ENCODE measurements at regions not wholly inside any gene's neighbourhood (a gene's known extent, or its start where the extent isn't known, plus 50 kb on each side); places are given as distances from the start of the nearest gene placed in this dataset.
"Not testable (repeated sequence)": the region's sequence is repeated elsewhere in the genome, so short reads cannot be mapped to it uniquely, and the experiment has no call there.

DNA sequence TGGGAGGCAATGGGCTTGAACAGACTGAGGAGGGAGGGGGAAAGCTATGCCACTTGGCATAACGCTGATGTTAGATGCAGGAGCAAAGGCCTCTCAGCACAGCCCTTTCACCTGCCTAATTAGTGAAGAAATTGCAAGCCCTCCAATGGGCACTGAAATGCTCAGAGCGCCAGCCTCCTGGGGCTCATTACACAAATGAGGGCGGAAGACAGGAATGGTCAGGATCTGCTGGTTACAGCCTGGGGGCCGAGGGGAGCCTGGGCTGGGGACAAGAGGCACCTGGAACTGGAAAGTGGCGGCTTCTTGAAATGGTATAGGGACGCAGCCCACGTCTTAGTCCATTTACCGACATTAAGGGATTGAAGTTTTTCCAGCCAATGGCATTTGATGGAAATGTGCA is 50.2 kb upstream of the PLET1 start:
- DNase-seq, result no peak

DNA sequence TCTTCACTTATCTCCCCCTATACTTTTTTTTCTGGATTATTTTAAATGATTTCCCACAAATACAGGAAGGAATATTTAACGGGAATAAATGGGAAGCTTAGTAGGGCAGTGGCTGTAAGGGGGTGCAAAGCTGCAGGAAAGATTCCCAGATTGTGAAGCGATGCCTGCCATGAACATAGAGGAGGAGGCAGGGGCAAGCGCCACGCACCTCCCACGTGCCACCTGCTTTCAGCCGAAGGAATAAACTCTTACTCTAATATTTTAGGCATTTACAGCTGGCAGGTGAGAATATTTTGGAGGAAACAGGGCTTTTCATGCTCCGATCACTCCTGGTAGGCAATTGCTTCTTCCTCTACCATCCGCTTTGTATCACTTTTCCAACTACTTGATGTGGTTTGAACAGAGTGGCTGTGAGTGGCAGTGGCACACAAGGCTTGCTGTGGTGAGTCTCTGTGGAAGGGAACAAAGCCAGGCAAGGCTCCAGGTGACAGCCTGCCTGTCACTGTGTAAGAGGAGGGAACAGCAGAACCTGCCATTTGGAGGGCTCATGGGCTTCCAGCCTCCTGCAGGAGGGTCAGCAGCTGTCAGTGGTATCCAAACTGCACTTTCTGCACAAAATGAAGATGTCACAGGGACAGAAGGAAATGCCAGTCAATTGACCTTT is 54.5 kb upstream of the PLET1 start:
- DNase-seq, result no peak

DNA sequence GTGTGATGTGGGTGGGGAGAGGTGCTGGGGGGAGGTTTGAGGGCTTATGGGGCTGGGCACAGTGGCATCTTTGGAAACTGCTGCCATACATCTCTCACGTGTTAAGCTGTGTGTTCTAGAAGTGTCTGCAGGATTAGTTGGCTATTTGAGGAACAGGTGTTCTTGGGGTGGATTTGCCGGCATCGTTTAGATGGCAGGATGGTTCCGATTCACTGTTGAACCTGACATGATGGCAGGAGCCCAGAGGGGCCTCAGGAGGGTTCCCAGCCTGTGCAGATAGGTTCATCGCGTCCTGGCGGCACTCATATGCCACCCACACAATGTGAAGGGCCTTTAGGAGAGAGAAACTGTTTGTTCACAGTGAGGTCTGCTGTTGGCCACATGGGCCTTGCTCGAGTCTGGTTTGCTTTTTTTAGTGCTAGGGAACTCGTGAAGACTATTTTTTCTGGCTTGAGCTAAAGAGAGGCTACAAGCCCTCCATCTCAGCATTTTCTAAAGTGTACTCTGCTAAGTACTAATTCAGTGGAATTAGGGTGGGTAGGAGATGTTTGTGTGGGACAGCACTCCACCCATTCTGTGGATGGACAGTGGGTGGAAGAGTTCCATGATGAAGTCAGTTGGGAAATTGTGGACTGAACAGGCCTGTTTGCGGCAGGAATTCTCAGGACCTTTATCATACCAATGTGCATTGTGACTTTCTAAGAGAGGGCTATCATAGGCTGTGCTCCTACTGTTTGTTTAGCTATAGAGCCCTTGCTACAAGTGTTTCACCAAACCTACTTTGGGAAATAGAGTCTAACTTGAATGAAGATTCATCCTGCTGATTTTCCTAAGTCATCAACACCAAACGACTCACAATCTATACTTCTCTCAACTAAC is 55.4 kb upstream of the PLET1 start:
- no peak for DNase-seq

DNA sequence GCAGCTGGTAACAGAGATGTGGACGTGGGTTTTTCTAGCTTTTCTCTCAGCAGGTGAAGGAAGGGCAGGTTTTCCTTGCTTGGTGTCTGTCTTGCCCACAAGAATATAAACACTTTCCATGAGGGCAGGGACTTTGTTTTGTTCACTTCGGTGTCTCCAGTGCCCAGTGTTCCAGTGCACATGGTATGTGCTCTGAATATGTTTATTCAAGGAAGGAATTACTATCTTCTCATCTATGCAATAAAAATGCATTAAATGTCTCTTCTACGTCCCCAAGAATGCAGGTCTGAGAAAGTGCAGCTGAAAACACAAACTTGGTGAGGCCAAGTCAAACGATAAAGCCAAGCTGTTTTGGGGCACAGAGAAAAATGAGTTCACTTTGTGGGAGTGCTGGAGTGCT is 56.3 kb upstream of the PLET1 start:
- DNase-seq, result no peak

DNA sequence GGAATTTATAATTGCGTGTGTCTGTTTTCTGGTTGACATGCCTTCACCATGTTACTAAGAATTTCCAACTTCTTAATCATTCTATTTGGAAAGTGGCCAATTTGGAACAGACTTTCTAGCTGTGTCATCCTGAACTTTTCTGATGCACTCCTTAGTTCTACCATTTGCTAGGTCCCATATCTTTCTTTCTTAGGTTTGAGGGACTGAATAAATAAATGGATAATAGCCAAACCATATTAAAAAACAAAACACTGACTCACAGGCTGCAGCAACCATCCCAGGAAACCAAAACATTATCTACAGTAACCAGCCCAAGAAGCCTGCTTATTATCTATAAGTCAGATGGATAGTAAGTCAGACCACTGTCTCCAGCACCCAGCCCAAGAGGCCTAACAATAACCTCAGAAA is 57.5 kb upstream of the PLET1 start:
- no peak for DNase-seq

DNA sequence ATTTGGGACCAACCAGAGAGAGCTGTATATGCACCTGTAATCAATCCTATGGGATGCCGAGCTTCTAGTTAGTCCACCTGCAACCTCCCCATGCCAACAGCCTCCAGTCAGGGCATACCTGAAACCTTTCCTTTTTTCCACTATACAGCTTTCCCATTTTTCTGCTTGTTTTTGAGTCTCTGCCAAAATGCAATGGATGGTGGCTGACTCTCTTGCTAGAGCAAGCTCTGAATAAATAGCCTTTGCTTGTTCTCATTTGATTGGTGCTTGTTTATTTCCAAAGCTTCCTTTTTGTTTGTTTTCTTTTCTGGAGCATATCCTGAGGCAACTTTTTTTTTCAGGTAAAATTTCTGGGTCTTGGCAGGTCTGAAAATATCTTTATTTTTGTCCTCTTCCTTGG is 58.0 kb upstream of the PLET1 start:
- DNase-seq, result no peak

DNA sequence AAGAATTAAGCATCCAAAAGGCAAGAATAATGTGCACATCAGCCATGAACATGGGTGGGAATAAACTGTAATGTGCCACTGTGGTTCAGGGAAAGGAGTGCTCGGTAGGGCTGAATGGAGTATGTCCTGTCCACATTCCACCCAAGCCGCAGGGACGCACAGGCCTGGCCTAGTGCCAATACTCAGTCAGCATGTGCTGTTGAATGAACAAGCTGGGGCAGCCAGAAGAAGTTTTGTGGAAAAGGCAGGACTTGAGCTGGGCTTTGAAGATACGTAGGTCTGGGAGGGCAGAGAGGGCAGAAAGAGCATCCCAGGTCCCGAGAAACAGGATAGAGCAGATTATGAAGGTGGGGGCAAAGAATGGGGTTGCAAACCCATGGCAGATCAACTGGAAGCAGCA is 60.0 kb upstream of the PLET1 start:
- DNase-seq, result no peak

DNA sequence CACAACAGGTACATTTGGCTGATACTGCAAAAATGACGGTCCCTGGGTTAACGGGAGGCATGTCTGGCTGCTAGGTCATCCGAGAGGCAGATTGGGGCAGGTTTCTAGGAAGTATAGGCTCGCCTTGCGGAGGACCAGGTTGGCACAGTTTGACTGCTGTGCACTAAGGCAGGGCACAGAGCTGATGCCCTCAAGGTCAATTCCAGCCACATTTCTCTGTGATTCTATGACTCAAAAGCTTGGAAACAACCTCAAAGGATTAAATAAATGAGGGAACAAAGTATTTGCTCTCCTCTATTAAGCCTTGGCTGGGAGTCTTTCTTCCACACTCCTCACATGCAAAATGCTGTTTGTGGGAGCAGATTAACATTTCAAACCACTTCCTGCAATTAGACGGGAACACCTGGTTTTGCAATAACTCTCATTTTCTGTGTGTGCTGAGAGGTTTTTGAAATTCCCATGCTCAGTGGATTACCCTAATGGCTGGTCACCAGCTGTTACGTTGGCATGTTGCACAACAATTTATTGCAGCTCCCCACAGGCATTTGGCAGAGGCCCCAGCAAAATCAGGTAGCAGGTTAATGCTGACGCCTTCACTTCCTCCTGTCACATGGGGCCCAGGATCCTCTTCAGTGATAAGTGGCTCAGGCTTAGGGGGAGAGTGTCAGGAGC is 61.0 kb upstream of the PLET1 start:
- DNase-seq, result no peak

DNA sequence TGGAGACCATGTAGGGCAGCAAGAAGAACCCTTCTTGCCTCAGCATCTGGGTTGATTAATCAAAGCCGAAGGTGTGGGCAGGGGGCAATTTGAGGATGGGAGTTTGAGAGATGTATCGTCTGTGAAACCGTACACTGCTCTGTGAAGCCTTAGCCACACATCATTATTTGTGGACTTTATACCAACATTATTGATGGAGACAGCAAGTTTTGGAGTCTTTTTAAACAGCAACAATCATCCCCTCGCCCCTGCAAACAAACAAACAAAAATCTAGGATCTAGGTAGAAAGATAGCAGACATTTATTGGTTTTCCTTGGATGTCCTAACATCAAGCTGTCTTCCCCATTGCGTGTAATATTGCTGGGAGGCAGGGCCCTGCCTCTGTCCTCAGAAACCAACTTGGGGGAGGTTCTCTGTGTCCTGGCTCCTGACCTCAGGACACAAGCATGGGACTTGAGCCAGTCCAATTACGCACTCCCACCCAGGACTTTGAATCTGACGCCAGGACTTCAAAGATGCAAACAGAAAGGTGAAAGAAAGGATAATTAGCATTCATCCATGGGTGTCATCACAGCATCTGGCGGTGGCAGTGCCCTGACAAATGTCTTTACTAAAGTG is 61.6 kb upstream of the PLET1 start:
- DNase-seq, result no peak

DNA sequence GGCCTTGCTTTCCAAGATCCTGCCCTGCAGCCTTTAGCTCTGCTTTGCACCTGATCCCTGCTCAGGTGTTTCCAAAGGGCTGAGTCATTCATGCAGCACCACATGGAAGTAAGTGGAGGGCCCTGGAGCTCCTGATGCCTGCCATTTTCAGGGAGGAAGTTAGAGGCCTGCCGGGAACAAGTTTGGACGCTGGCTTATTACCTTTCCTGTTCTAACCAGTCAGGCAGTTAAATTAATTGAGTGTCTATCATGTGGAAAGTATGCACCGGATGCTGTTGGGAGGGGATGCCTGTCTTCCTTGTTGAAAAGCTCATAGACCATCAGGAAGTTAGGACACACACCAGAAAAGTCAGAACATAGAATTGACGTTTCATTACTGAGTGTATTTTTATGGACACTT is 73.7 kb upstream of the PLET1 start:
- DNase-seq, result no peak

DNA sequence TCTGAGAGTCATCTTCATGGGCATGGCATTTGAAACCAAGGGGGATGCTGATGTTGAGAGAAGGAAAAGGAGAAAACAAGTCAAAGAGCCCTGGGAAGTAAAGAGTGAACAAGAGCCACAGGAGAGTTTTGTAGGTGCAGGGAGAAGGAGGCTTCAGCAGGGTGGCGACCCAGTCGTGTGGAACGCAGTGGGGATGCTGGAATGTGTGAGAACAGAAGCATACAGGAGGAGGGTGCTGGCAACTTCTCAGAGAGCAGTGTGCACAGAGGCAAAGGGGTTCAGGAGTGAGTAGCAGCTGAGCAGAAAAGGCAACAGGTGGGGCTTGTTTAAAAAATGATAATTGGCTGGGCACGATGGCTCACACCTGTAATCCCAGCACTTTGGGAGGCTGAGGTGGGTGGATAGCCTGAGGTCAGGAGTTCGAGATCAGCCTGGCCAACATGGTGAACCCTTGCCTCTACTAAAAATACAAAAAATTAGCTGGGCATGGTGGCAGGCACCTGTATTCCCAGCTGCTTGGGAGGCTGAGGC is 75.8 kb upstream of the PLET1 start:
- DNase-seq, result no peak

DNA sequence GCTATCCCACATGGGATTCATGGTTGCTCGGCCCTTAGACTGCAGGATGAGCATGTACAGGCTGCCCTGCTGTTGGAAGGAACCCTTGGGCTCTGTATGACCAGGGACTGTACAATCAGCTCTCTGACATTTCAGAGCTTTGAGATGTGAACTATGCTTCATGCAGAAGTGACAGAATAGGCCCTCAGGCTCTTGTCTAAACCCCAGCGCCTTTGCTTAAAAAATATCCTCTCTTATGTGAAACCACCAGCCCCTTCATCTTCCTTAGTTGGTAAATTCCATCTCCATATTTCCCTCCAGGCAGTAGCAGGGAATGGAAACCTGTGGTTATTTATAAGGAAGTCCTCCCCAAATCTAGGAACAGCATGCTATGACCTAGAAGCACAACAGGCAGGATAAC is 78.9 kb upstream of the PLET1 start:
- no peak for DNase-seq

DNA sequence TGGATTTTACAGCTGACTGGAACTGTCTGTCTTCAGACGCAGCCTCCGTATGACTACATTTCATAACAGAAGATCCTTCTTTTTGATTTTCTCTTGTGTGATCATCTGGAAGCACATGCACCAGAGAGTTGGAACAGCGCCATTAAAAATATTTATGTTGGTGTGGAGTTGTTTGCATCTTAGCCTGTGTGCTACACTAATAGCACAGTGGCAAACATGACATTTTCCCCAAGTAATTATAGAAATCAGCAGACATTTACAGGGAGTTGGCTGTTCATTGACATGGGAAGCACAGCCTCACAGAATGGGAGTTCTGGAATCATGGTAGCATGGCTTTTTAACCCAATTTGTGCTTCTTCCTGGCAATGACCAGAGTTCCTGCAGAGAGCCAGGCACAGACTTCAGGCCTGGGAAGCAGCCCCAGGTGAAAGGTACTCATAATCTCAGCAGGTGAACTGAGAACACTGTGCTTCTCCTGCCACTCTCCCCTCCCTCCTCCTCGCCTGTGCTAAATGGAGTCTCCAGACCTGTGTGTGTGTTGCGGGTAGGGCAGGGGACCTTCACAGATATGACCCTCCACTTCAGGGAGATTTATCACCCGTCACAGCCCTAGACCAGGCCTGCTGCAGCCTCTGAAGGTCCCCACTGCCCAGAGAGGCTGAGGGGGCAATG is 82.8 kb upstream of the PLET1 start:
- DNase-seq, result no peak

DNA sequence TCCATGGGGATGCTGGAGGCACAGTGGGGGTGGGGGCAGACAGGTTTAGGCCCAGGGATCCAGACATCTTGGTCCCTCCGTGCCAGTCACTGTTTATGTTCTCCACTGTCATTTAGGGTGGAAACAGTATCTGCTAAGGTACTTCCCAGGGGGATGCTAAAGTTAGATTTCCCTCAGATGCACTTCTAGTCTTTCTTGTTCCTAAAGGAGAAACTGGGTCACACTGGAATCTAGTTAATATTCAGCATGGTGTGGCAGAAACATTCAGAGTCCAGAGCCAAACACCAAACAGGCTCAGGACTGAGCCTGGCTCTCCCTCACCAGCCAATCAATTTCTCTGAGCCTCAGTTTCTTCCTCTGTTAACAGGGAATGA is 83.4 kb upstream of the PLET1 start:
- no peak for DNase-seq

DNA sequence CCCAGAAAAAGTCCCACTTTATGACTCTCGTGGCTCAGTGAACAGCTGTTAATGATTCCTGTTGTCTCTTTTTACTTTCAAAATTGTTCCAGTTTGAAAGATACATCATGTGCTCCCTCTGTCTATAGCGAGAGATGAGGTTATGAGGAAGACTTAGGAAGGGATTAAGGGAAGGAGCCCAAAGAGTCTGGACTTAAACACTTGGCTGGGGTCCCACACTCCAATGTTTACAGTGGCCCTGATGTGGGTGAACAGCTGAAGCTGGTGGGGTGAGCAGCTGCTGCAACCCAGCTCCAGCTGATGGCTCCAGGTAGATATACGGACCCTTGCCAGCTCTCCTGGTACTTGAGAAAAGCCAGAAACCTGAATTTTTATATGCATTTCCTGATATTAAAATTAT is 84.5 kb upstream of the PLET1 start:
- DNase-seq, result no peak

DNA sequence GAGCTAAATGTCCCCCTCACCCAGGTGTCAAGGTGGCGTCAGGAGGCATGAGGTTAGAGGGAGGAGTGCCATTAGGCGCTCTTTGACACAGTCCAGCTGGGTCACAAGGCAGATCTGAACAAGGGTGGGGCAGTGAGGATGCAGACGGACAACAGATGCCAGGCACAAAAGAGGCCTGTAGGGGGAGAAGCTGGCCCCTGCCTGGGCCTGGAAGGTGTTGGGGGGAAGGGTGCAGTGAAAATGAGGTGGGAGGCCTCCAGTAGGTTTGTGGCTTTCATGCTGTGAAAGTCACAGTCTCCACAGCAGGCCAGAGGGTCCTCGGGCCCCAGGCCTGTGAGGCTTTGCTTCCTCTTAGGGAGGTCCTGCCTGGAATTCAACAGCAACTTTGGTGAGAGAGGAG is 85.0 kb upstream of the PLET1 start:
- DNase-seq, result no peak

DNA sequence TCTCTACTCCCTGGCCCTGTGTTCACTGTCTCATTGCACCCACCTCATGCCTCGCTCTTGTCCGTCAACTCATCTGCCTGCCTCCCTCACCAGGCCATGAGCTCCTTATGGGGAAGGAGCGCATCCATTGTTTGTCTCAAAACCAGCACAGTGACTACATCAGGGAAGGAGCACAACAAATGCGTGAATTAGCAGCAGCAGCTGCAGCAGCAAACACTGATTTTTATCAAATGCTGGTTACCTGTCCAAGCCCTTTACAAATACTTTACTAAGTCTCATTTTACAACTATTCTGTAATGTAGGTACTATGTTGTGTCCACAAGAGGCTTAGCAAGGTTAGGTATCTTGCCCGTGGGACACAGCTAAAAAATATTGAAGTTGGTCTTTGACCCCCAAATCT is 85.9 kb upstream of the PLET1 start:
- DNase-seq, result no peak

DNA sequence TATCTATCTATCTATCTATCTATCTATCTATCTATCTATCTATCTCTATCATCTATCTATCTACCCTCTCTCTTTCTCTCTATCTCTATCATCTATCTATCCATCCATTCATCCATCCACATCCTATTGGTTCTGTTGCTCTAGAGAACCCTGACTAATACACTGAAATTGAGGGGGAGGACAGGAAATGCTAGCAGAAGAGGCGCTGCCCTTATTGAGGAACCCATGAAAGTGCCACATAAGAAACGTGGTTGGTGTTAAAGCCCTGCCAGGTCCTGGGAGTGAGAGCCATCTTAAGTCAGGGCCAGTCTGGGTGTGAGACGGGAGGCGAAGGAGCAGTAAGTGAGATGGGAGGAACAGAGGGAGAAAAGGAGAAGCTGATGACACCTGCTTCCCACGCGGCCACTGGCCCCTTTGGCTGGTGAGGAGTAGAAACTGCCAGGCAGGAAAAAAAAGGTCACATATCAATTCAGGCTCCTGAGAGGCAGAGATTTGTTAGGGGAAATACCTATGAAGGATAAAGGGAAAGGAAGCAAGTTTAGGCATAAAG is 87.9 kb upstream of the PLET1 start:
- no peak for DNase-seq

DNA sequence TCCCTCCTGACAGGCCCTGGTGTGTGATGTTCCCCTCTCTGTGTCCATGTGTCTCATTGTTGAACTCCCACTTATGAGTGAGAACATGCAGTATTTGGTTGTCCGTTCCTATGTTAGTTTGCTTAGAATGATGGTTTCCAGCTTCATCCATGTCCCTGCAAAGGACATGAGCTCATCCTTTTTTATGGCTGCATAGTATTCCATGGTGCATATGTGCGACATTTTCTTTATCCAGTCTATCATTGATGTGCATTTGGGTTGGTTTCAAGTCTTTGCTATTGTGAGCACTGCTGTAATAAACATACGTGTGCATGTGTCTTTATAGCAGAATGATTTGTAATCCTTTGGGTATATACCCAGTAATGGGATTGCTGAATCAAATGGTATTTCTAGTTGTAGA is 90.8 kb upstream of the PLET1 start:
- not testable (repeated sequence) for DNase-seq

DNA sequence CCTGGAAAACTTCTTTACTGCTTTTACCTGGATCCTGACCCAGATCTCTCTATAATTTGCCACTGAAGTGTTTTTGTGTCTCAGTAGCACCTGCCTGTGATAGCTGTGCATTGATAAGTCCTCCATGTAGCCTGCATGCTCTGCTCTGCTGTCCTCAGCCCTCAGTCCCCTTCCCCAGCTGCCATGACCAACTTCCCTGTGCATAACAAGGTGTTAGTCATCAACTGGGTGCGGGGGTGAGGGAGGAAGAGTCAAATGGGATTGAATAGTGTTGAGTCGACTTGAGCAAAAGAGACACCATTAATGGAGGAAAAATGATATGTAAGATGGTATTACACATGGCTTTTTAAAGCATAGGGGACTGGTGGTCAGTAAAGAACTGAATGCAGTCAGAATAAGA is 92.2 kb upstream of the PLET1 start:
- DNase-seq, result no peak

DNA sequence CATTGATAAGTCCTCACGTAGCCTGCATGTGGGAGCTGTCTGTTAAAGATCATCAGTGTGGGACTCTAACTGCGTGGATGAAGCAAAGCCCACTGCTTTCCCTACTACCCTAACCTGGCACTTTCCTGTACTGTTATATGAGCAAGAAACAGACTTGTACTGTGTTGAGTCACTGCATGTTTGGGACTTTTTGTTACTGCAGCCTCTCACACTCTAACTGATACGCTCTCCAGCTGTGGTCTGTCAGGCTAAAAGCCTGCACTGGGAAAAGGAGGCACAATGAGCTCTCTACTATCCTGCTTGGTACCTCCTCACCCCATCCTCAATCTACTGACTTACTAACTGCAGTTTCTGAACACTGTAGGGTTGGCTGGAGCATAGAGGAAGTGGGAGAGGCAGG is 93.7 kb upstream of the PLET1 start:
- DNase-seq, result no peak

DNA sequence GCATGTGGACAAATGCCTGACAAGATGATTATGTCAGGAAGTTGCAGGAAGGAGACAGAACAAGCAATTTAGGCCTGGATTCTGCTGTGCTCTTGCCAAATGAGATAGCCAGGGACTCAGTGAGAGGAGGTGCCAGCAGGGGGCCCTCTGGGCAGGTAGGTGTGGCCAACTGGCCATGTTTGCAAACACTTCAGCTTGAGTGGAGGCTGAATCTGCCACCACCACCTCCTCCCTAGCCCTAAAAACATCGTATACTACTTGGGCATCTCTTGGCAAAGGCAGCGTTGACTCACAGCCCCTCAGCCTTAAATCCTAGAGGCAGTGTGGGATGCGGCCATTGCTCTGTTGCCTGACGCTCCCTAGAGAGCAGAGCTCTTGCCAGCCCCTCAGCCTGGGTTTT is 95.1 kb upstream of the PLET1 start:
- DNase-seq, result no peak

DNA sequence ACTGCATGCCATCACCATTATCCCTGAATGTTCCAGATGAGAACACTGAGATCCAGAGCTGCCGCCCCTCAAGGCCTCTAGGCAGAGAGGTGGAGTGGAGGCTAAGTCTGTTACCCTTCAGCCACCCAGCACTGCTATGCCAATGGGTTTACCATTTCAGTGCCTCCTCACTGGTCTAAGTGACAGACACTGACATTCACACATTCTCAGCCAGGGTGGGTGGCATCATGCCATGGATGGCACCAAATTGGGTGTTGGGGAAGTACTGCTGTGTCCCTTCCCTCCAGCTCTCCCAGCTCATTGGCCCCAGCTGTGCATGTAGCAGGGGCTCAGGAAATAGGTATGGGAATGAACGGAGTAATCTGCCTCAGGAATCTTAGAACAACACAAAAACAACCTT is 96.8 kb upstream of the PLET1 start:
- no peak for DNase-seq

All from activated T-cell treated with anti-CD3 and anti-CD28 coated beads, Interleukin-2, amount 50 U/mL, for 1 hour (primary cell).